Liver (tissue), 8 donors: ENCODE measurements at regions not wholly inside any gene's neighbourhood (a gene's known extent, or its start where the extent isn't known, plus 50 kb on each side); places are given as distances from the start of the nearest gene placed in this dataset.

Experiments used
- DNase-seq: peaks from one replicate; pipeline ENCODE4 v3.0.0-alpha.2; 2017; ENCODE audit warnings: low spot score
- H3K27ac ChIP-seq, 2 donors: one replicate each; pipeline ENCODE4 v1.7.0; 2013; ENCODE audit warnings: inconsistent platforms in 2 of 2, low read length in 2 of 2, control low read depth in 1 of 2, low read depth in 1 of 2, mild to moderate bottlenecking in 1 of 2
- H3K27me3 ChIP-seq, 4 donors: one replicate each; pipeline versions ENCODE4 v1.6.1 to v1.7.0; 2013; ENCODE audit warnings: low read length in 3 of 4, inconsistent platforms in 1 of 4, mild to moderate bottlenecking in 1 of 4, moderate library complexity in 1 of 4; ENCODE audit not compliant: control insufficient read depth in 4 of 4, insufficient read depth in 4 of 4
- H3K36me3 ChIP-seq, 4 donors: one replicate each; pipeline versions ENCODE4 v1.6.1 to v1.7.0; 2013; ENCODE audit warnings: low read length in 3 of 4, mild to moderate bottlenecking in 3 of 4, low read depth in 1 of 4, moderate library complexity in 1 of 4; ENCODE audit not compliant: control insufficient read depth in 4 of 4, insufficient read depth in 3 of 4
- H3K4me1 ChIP-seq, 4 donors: one replicate each; pipeline versions ENCODE4 v1.6.1 to v1.7.0; 2013; ENCODE audit warnings: low read length in 3 of 4, mild to moderate bottlenecking in 3 of 4, moderate library complexity in 1 of 4; ENCODE audit not compliant: control insufficient read depth in 4 of 4, insufficient read depth in 4 of 4
- H3K4me3 ChIP-seq, 3 donors: one replicate each; pipeline versions ENCODE4 v1.6.1 to v1.7.0; 2013; ENCODE audit warnings: low read length in 3 of 3, control low read depth in 1 of 3, low read depth in 1 of 3, mild to moderate bottlenecking in 1 of 3
- H3K9ac ChIP-seq, 2 donors: one replicate each; pipeline ENCODE4 v1.7.0; 2013; ENCODE audit warnings: low read length in 2 of 2, mild to moderate bottlenecking in 2 of 2, moderate library complexity in 2 of 2, control low read depth in 1 of 2, low read depth in 1 of 2
- H3K9me3 ChIP-seq, 4 donors: one replicate each; pipeline versions ENCODE4 v1.6.1 to v1.7.0; 2013; ENCODE audit warnings: low read length in 3 of 4; ENCODE audit not compliant: control insufficient read depth in 4 of 4
- ATF3 ChIP-seq: IDR thresholded peaks from 2 replicates; pipeline ENCODE4 v1.6.1; 2016; ENCODE audit warnings: antibody characterized with exemption
- CTCF ChIP-seq: fragments of 150-350 bp; IDR thresholded peaks from 2 replicates; pipeline ENCODE4 v1.5.1; 2017; ENCODE audit warnings: improper control_type of control experiment, low read depth, low read length; ENCODE audit not compliant: missing input control
- FOXA1 ChIP-seq: IDR thresholded peaks from 2 replicates; pipeline ENCODE4 v1.6.1; 2016; ENCODE audit warnings: antibody characterized with exemption
- GABPA ChIP-seq, 2 donors: IDR thresholded peaks in 1 of 2; conservative IDR thresholded peaks in 1 of 2; 2 replicates each; pipeline ENCODE4 v1.6.1; 2016; ENCODE audit warnings: antibody characterized with exemption in 2 of 2, mild to moderate bottlenecking in 1 of 2, moderate library complexity in 1 of 2
- HNF4A ChIP-seq, 2 donors: conservative IDR thresholded peaks; 2 replicates each; pipeline ENCODE4 v1.6.1; 2016; ENCODE audit warnings: antibody characterized with exemption in 2 of 2, mild to moderate bottlenecking in 2 of 2
- HNF4G ChIP-seq: IDR thresholded peaks from 2 replicates; pipeline ENCODE4 v1.6.1; 2016; ENCODE audit warnings: antibody characterized with exemption
- JUND ChIP-seq, 2 donors: IDR thresholded peaks; 2 replicates each; pipeline ENCODE4 v1.6.1; 2016; ENCODE audit warnings: antibody characterized with exemption in 2 of 2
- RAD21 ChIP-seq, 2 donors: IDR thresholded peaks; 2 replicates each; pipeline ENCODE4 v1.6.1; 2016; ENCODE audit warnings: antibody characterized with exemption in 2 of 2, mild to moderate bottlenecking in 2 of 2
- SP1 ChIP-seq: IDR thresholded peaks from 2 replicates; pipeline ENCODE4 v1.6.1; 2018; ENCODE audit warnings: antibody characterized with exemption, mild to moderate bottlenecking
- TAF1 ChIP-seq: conservative IDR thresholded peaks from 2 replicates; pipeline ENCODE4 v1.6.1; 2016; ENCODE audit warnings: antibody characterized with exemption, mild to moderate bottlenecking
- ZBTB33 ChIP-seq: IDR thresholded peaks from 2 replicates; pipeline ENCODE4 v1.6.1; 2016; ENCODE audit warnings: antibody characterized with exemption
- WGBS: extraction: QIAGEN DNeasy Blood & Tissue Kit; methylation state at CpG from one replicate; pipeline ENCODE4 v1.1.7; 2013; 5-methylcytosine and 5-hydroxymethylcytosine counted together
- donor health status: healthy.
- donor health status: healthy.
- donor health status: healthy.
- donor health status: healthy.
- donor health status: healthy.

- no peak for DNase-seq
- Histone ChIP-seq H3K9ac (no peak overlapping the region), H3K27ac (no peak overlapping the region), H3K4me3 (no peak overlapping the region), H3K4me1 (peaks cover 3 to 15% (median 10%) of the 10 kb centered on the region in 4 donors), H3K9me3 (no peaks in the 10 kb centered on the region), H3K27me3 (no peaks in the 10 kb centered on the region), H3K36me3 (no peaks in the 10 kb centered on the region)
- TF ChIP-seq FOXA1 = no peak
- no peak for TF ChIP-seq ZBTB33
- TF ChIP-seq ATF3 = no peak
- TF ChIP-seq GABPA (IDR thresholded peaks at IDR 0.05 in 1 of 2, conservative IDR thresholded peaks at IDR 0.05 in 1 of 2) = no peak
- TF ChIP-seq CTCF = no peak
- peak; percentile 46 for TF ChIP-seq RAD21 (IDR thresholded peaks at IDR 0.05)
- 75% methylated on average over 1 of the region's 1 CpG for WGBS
Measured at GRCh38 chr3:10665592-10665991, 150.4 kb upstream of the SLC6A11 start.

- TF ChIP-seq ATF3 = no peak
- no peak for TF ChIP-seq HNF4G
- TF ChIP-seq JUND (IDR thresholded peaks at IDR 0.05) = no peak
- TF ChIP-seq TAF1 = no peak
- TF ChIP-seq FOXA1 = no peak
- TF ChIP-seq ZBTB33 = no peak
- no peak for TF ChIP-seq HNF4A (conservative IDR thresholded peaks at IDR 0.05)
- TF ChIP-seq SP1 = no peak
- peaks cover 3 to 21% (median 10%) of the 10 kb centered on the region in 4 donors for H3K4me1 ChIP-seq
- no peaks in the 10 kb centered on the region for H3K36me3 ChIP-seq
- H3K4me3 ChIP-seq = no peak overlapping the region
- WGBS = 53% methylated on average over 6 of the region's 6 CpGs
- H3K9me3 ChIP-seq = no peaks in the 10 kb centered on the region
- H3K27ac ChIP-seq = no peak overlapping the region
- H3K27me3 ChIP-seq = no peaks in the 10 kb centered on the region
- DNase-seq = no peak
- no peak overlapping the region for H3K9ac ChIP-seq
Measured at GRCh38 chr3:10666621-10667020, 149.4 kb upstream of the SLC6A11 start.

GRCh38 chr3:10667269-10667668, 148.8 kb upstream of the SLC6A11 start:
- Histone ChIP-seq H3K36me3 (no peaks in the 10 kb centered on the region), H3K4me1 (peaks cover 3 to 23% (median 10%) of the 10 kb centered on the region in 4 donors), H3K27me3 (no peaks in the 10 kb centered on the region), H3K27ac (no peak overlapping the region), H3K9me3 (no peaks in the 10 kb centered on the region), H3K9ac (no peak overlapping the region), H3K4me3 (no peak overlapping the region)
- no peak for DNase-seq
- 86% methylated on average over 8 of the region's 8 CpGs for WGBS
- TF ChIP-seq HNF4A (conservative IDR thresholded peaks at IDR 0.05) (no peak), FOXA1 (no peak), GABPA (IDR thresholded peaks at IDR 0.05 in 1 of 2, conservative IDR thresholded peaks at IDR 0.05 in 1 of 2) (no peak), HNF4G (no peak)
